Fibroblast of lung (primary cell): ENCODE measurements at regions not wholly inside any gene's neighbourhood (a gene's known extent, or its start where the extent isn't known, plus 50 kb on each side); places are given as distances from the start of the nearest gene placed in this dataset.

ENCODE experiments used
- DNase-seq, 2 donors: peaks; one replicate each; pipeline versions ENCODE4 v3.0.0 to v3.0.0-alpha.2; 2010; ENCODE audit warnings: low read depth in 2 of 2
- H2AFZ ChIP-seq: 2 replicates; pipeline ENCODE4 v1.5.1; 2012; ENCODE audit warnings: low read length, control low read depth, inconsistent platforms
- H3K27ac ChIP-seq: 2 replicates; pipeline ENCODE4 v1.5.1; 2011; ENCODE audit warnings: low read length, control low read depth; ENCODE audit not compliant: insufficient read depth
- H3K27me3 ChIP-seq: 2 replicates; pipeline ENCODE4 v1.5.1; 2011; ENCODE audit warnings: mild to moderate bottlenecking, low read length; ENCODE audit not compliant: control insufficient read depth, insufficient read depth
- H3K36me3 ChIP-seq: 2 replicates; pipeline ENCODE4 v1.5.1; 2011; ENCODE audit warnings: low read length; ENCODE audit not compliant: control insufficient read depth, insufficient read depth
- H3K4me1 ChIP-seq: 2 replicates; pipeline ENCODE4 v1.5.1; 2011; ENCODE audit warnings: low read length; ENCODE audit not compliant: control insufficient read depth, insufficient read depth; ENCODE audit errors: extremely low read depth
- H3K4me2 ChIP-seq: 2 replicates; pipeline ENCODE4 v1.5.1; 2011; ENCODE audit warnings: low read length, control low read depth; ENCODE audit not compliant: insufficient read depth; ENCODE audit errors: extremely low read depth
- H3K4me3 ChIP-seq, 4 experiments: fragments of 200-600 bp in 1 of 4; sonication (generic) in 1 of 4; replicated peaks in 1 of 4; 2 replicates each; pipeline ENCODE4 v1.5.1; 2011 to 2016; ENCODE audit warnings: low read length in 4 of 4, low read depth in 3 of 4, mild to moderate bottlenecking in 3 of 4, control low read depth in 2 of 4, inconsistent platforms in 1 of 4, mixed read lengths in 1 of 4; ENCODE audit not compliant: insufficient read depth in 1 of 4; ENCODE audit errors: control extremely low read depth in 1 of 4
- H3K79me2 ChIP-seq: 2 replicates; pipeline ENCODE4 v1.5.1; 2012; ENCODE audit warnings: mild to moderate bottlenecking, low read length, inconsistent platforms; ENCODE audit not compliant: control insufficient read depth, insufficient read depth
- H3K9ac ChIP-seq: 2 replicates; pipeline ENCODE4 v1.5.1; 2011; ENCODE audit warnings: mild to moderate bottlenecking, low read length, control low read depth; ENCODE audit not compliant: insufficient read depth
- H3K9me3 ChIP-seq: 2 replicates; pipeline ENCODE4 v1.5.1; 2012; ENCODE audit warnings: low read depth, low read length; ENCODE audit not compliant: control insufficient read depth, insufficient read depth
- H4K20me1 ChIP-seq: 2 replicates; pipeline ENCODE4 v1.5.1; 2011; ENCODE audit warnings: low read length; ENCODE audit not compliant: control insufficient read depth, insufficient read depth; ENCODE audit errors: extremely low read depth
- EZH2 ChIP-seq: IDR thresholded peaks from 2 replicates; pipeline ENCODE4 v1.5.1; 2012; ENCODE audit warnings: low read length, control low read depth, mild to moderate bottlenecking; ENCODE audit errors: missing control alignments
- TF ChIP-seq, protein P1 (sequence below), 2 donors: IDR thresholded peaks in 1 of 2; conservative IDR thresholded peaks in 1 of 2; 1 replicate in 1 of 2; 2 replicates in 1 of 2; pipeline ENCODE4 v1.5.1; 2011 to 2012; ENCODE audit warnings: low read length in 2 of 2, control low read depth in 1 of 2, inconsistent platforms in 1 of 2, low read depth in 1 of 2, mild to moderate bottlenecking in 1 of 2

DNA sequence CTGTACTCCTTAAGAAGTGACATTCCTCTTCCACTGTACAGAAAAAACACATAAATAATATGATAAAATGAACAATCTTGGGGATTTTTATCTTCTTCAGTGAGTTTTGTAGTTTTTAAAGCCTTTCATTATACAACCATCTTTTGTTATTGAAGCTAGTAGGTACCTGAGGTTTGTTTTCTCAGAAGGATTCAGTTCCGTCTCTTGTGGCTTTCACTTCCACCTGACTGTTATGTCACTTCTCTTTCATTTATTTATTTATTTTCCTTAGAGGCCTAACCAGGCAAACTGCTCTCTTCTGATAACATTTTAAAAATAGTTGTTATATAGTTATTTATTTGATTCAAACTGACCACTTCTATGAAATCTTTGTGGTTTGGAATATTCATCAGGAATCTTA is 464.2 kb downstream of the CCDC85A start:
- no peaks in the 10 kb centered on the region for H3K36me3 ChIP-seq
- H2AFZ ChIP-seq, result no peak overlapping the region
- H4K20me1 ChIP-seq, result no peaks in the 10 kb centered on the region
- no peaks in the 10 kb centered on the region for H3K9me3 ChIP-seq
- no peak overlapping the region for H3K4me2 ChIP-seq
- DNase-seq, result no peak
- no peak overlapping the region for H3K4me3 ChIP-seq
- no peaks in the 10 kb centered on the region for H3K4me1 ChIP-seq
- TF ChIP-seq EZH2, result no peak
- TF ChIP-seq, protein P1, sequence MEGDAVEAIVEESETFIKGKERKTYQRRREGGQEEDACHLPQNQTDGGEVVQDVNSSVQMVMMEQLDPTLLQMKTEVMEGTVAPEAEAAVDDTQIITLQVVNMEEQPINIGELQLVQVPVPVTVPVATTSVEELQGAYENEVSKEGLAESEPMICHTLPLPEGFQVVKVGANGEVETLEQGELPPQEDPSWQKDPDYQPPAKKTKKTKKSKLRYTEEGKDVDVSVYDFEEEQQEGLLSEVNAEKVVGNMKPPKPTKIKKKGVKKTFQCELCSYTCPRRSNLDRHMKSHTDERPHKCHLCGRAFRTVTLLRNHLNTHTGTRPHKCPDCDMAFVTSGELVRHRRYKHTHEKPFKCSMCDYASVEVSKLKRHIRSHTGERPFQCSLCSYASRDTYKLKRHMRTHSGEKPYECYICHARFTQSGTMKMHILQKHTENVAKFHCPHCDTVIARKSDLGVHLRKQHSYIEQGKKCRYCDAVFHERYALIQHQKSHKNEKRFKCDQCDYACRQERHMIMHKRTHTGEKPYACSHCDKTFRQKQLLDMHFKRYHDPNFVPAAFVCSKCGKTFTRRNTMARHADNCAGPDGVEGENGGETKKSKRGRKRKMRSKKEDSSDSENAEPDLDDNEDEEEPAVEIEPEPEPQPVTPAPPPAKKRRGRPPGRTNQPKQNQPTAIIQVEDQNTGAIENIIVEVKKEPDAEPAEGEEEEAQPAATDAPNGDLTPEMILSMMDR (conservative IDR thresholded peaks at IDR 0.05 in 1 of 2, IDR thresholded peaks at IDR 0.05 in 1 of 2; ENCODE audit: low read depth in 1 of 2, low read length in 2 of 2), result no peak
- H3K27ac ChIP-seq, result no peak overlapping the region
- no peaks in the 10 kb centered on the region for H3K79me2 ChIP-seq
- no peaks in the 10 kb centered on the region for H3K27me3 ChIP-seq
- H3K9ac ChIP-seq, result no peak overlapping the region

DNA sequence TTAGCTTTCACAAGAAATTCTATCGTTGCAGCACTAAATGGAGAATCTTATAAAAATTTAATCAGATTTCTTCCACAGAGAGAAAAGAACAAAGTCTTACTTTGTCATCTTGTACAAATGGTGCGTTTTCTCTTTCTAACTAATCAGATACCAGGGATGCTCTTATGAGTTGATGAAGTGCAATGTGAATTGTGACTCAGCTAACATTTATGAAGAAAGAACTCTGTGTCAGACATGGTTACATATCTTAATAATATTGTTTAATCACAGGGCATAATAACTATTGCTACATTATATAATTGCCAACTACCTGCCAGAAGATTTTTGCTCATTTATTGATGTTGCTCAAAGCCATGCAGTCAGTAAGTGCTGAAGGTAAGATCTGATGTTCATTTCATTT is 465.0 kb downstream of the CCDC85A start:
- Histone ChIP-seq H4K20me1 (no peaks in the 10 kb centered on the region), H3K4me1 (no peaks in the 10 kb centered on the region), H3K36me3 (no peaks in the 10 kb centered on the region), H3K9ac (no peak overlapping the region), H3K27ac (no peak overlapping the region), H3K79me2 (no peaks in the 10 kb centered on the region), H2AFZ (no peak overlapping the region), H3K27me3 (no peaks in the 10 kb centered on the region), H3K4me2 (no peak overlapping the region), H3K9me3 (no peaks in the 10 kb centered on the region), H3K4me3 (no peak overlapping the region)
- TF ChIP-seq, protein P1 (conservative IDR thresholded peaks at IDR 0.05 in 1 of 2, IDR thresholded peaks at IDR 0.05 in 1 of 2; ENCODE audit: low read depth in 1 of 2, low read length in 2 of 2), result no peak
- no peak for TF ChIP-seq EZH2
- DNase-seq, result peak in 1 of 2 donors; percentile 16

DNA sequence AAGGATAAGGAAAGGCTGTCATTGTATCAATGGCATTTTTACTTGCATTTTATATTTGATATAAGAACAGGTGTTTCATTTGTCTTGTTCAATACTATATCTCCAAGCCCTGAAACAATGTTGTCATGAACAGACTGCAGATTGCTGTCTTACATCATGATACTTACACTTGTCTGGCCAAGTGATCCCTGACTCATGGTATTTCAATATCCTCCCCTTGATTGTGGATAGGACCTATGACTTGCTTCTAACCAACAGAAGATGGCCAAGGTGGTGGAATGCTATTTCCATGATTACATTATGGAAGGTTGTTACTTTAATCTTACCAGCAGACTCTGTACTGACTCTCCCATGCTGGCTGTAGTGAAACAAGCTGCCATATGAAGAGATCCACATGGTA is 471.1 kb downstream of the CCDC85A start:
- Histone ChIP-seq H3K27ac (no peak overlapping the region), H3K27me3 (no peaks in the 10 kb centered on the region), H3K79me2 (no peaks in the 10 kb centered on the region), H2AFZ (no peak overlapping the region), H3K4me2 (no peak overlapping the region), H3K36me3 (no peaks in the 10 kb centered on the region), H3K9ac (no peak overlapping the region), H3K4me3 (no peak overlapping the region), H4K20me1 (no peaks in the 10 kb centered on the region), H3K9me3 (no peaks in the 10 kb centered on the region), H3K4me1 (no peaks in the 10 kb centered on the region)
- peak in 1 of 2 donors; percentile 24 for DNase-seq
- TF ChIP-seq, protein P1 (conservative IDR thresholded peaks at IDR 0.05 in 1 of 2, IDR thresholded peaks at IDR 0.05 in 1 of 2; ENCODE audit: low read depth in 1 of 2, low read length in 2 of 2), result no peak
- TF ChIP-seq EZH2, result no peak
